Neural cell (in vitro differentiated cells): ENCODE measurements at regions not wholly inside any gene's neighbourhood (a gene's known extent, or its start where the extent isn't known, plus 50 kb on each side); places are given as distances from the start of the nearest gene placed in this dataset.

ENCODE experiments used
- H2AFZ ChIP-seq: fragments of 200-600, 300-800 bp; sonication (generic), shearing (Covaris generic); 2 replicates; pipeline ENCODE4 v1.6.0; 2014; ENCODE audit warnings: low read depth, mild to moderate bottlenecking, antibody characterized with exemption, low read length, moderate library complexity
- H3F3A ChIP-seq: fragments of 200-600 bp; shearing (Covaris generic); 2 replicates; pipeline ENCODE4 v1.6.1; 2016; ENCODE audit warnings: mild to moderate bottlenecking, moderate library complexity, mixed read lengths, antibody characterized with exemption, low read length; ENCODE audit not compliant: insufficient read depth, poor library complexity, severe bottlenecking
- H3K27ac ChIP-seq: fragments of 200-600, 300-800 bp; sonication (generic), shearing (Covaris generic); 2 replicates; pipeline ENCODE4 v1.5.1; 2014; ENCODE audit warnings: mild to moderate bottlenecking, low read length, moderate library complexity
- H3K27me3 ChIP-seq: fragments of 300-800, 200-600 bp; sonication (generic), shearing (Covaris generic); 2 replicates; pipeline ENCODE4 v1.6.0; 2014; ENCODE audit warnings: mild to moderate bottlenecking, low read depth, low read length, moderate library complexity; ENCODE audit not compliant: insufficient read depth
- H3K36me3 ChIP-seq: fragments of 300-800, 200-600 bp; sonication (generic), shearing (Covaris generic); 2 replicates; pipeline ENCODE4 v1.5.1; 2014; ENCODE audit warnings: mild to moderate bottlenecking, antibody characterized with exemption, low read length, moderate library complexity; ENCODE audit not compliant: insufficient read depth
- H3K4me2 ChIP-seq: fragments of 300-800, 200-600 bp; sonication (generic), shearing (Covaris generic); 2 replicates; pipeline ENCODE4 v1.6.0; 2014; ENCODE audit warnings: mild to moderate bottlenecking, low read length
- H3K4me3 ChIP-seq: fragments of 300-800, 200-600 bp; sonication (generic), shearing (Covaris generic); 2 replicates; pipeline ENCODE4 v1.5.1; 2014; ENCODE audit warnings: mild to moderate bottlenecking, low read length, moderate library complexity
- H3K79me2 ChIP-seq: fragments of 200-600 bp; shearing (Covaris generic); replicated peaks from 2 replicates; pipeline ENCODE4 v1.6.0; 2014; ENCODE audit warnings: mild to moderate bottlenecking, low read length, moderate library complexity; ENCODE audit not compliant: insufficient read depth
- H3K9ac ChIP-seq: fragments of 300-800, 200-600 bp; sonication (generic), shearing (Covaris generic); 2 replicates; pipeline ENCODE4 v1.6.1; 2016; ENCODE audit warnings: mild to moderate bottlenecking, low read length, mixed read lengths
- H3K9me2 ChIP-seq: fragments of 200-600 bp; shearing (Covaris generic); 2 replicates; pipeline ENCODE4 v1.6.1; 2016; ENCODE audit warnings: mild to moderate bottlenecking, low read length, mixed read lengths; ENCODE audit not compliant: insufficient read depth
- H3K9me3 ChIP-seq: fragments of 200-600, 300-800 bp; sonication (generic), shearing (Covaris generic); 2 replicates; pipeline ENCODE4 v1.6.1; 2016; ENCODE audit warnings: mild to moderate bottlenecking, mixed run types, low read length, moderate library complexity, mixed read lengths
- H4K20me1 ChIP-seq: fragments of 200-600 bp; shearing (Covaris generic); 2 replicates; pipeline ENCODE4 v1.6.1; 2016; ENCODE audit warnings: mild to moderate bottlenecking, mixed run types; ENCODE audit not compliant: insufficient read depth
- EP300 ChIP-seq: fragments of 450-650 bp; conservative IDR thresholded peaks from 2 replicates; pipeline ENCODE4 v1.6.1; 2014; ENCODE audit warnings: antibody characterized with exemption, mild to moderate bottlenecking, moderate library complexity; ENCODE audit not compliant: poor library complexity, severe bottlenecking
- EZH2 ChIP-seq: fragments of 200-600, 300-800 bp; shearing (Covaris generic), sonication (generic); IDR thresholded peaks from 2 replicates; pipeline ENCODE4 v1.6.1; 2014; ENCODE audit warnings: antibody characterized with exemption, low read length, borderline replicate concordance, mild to moderate bottlenecking; ENCODE audit not compliant: insufficient read depth, poor library complexity, severe bottlenecking
- MXI1 ChIP-seq: fragments of 450-650 bp; conservative IDR thresholded peaks from 2 replicates; pipeline ENCODE4 v1.6.1; 2014; ENCODE audit warnings: antibody characterized with exemption, mild to moderate bottlenecking; ENCODE audit not compliant: poor library complexity, severe bottlenecking
- POLR2AphosphoS5 ChIP-seq: IDR thresholded peaks from 2 replicates; pipeline ENCODE4 v1.6.1; 2012
- RAD21 ChIP-seq: fragments of 450-650 bp; conservative IDR thresholded peaks from 2 replicates; pipeline ENCODE4 v1.6.1; 2014; ENCODE audit warnings: antibody characterized with exemption, mild to moderate bottlenecking, moderate library complexity
- SMC3 ChIP-seq: fragments of 450-650 bp; conservative IDR thresholded peaks from 2 replicates; pipeline ENCODE4 v1.6.1; 2014; ENCODE audit warnings: antibody characterized with exemption, mild to moderate bottlenecking, moderate library complexity; ENCODE audit not compliant: poor library complexity
- TAF1 ChIP-seq: IDR thresholded peaks from 2 replicates; pipeline ENCODE4 v1.6.1; 2012; ENCODE audit warnings: low read depth
- TF ChIP-seq, protein P1 (sequence below): fragments of 450-650 bp; IDR thresholded peaks from 2 replicates; pipeline ENCODE4 v1.5.1; 2014; ENCODE audit warnings: antibody characterized with exemption, mild to moderate bottlenecking, moderate library complexity; ENCODE audit not compliant: poor library complexity, severe bottlenecking
- TF ChIP-seq, protein P2 (sequence below): IDR thresholded peaks from 2 replicates; pipeline ENCODE4 v1.6.1; 2012; ENCODE audit warnings: borderline replicate concordance

- Histone ChIP-seq H3K27ac (no peak overlapping the region), H3K9ac (no peak overlapping the region), H3K4me3 (no peak overlapping the region), H3K9me2 (no peaks in the 10 kb centered on the region), H3K4me2 (no peak overlapping the region), H3K36me3 (no peaks in the 10 kb centered on the region), H3F3A (no peaks in the 10 kb centered on the region), H3K27me3 (no peaks in the 10 kb centered on the region), H3K9me3 (no peaks in the 10 kb centered on the region), H3K79me2 (no peaks in the 10 kb centered on the region), H2AFZ (no peak overlapping the region), H4K20me1 (no peaks in the 10 kb centered on the region)
- TF ChIP-seq EP300 (no peak), SMC3 (no peak), RAD21 (no peak), TAF1 (no peak), POLR2AphosphoS5 (no peak), MXI1 (no peak), EZH2 (no peak)
- TF ChIP-seq, protein P1, sequence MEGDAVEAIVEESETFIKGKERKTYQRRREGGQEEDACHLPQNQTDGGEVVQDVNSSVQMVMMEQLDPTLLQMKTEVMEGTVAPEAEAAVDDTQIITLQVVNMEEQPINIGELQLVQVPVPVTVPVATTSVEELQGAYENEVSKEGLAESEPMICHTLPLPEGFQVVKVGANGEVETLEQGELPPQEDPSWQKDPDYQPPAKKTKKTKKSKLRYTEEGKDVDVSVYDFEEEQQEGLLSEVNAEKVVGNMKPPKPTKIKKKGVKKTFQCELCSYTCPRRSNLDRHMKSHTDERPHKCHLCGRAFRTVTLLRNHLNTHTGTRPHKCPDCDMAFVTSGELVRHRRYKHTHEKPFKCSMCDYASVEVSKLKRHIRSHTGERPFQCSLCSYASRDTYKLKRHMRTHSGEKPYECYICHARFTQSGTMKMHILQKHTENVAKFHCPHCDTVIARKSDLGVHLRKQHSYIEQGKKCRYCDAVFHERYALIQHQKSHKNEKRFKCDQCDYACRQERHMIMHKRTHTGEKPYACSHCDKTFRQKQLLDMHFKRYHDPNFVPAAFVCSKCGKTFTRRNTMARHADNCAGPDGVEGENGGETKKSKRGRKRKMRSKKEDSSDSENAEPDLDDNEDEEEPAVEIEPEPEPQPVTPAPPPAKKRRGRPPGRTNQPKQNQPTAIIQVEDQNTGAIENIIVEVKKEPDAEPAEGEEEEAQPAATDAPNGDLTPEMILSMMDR, result no peak
- TF ChIP-seq, protein P2, sequence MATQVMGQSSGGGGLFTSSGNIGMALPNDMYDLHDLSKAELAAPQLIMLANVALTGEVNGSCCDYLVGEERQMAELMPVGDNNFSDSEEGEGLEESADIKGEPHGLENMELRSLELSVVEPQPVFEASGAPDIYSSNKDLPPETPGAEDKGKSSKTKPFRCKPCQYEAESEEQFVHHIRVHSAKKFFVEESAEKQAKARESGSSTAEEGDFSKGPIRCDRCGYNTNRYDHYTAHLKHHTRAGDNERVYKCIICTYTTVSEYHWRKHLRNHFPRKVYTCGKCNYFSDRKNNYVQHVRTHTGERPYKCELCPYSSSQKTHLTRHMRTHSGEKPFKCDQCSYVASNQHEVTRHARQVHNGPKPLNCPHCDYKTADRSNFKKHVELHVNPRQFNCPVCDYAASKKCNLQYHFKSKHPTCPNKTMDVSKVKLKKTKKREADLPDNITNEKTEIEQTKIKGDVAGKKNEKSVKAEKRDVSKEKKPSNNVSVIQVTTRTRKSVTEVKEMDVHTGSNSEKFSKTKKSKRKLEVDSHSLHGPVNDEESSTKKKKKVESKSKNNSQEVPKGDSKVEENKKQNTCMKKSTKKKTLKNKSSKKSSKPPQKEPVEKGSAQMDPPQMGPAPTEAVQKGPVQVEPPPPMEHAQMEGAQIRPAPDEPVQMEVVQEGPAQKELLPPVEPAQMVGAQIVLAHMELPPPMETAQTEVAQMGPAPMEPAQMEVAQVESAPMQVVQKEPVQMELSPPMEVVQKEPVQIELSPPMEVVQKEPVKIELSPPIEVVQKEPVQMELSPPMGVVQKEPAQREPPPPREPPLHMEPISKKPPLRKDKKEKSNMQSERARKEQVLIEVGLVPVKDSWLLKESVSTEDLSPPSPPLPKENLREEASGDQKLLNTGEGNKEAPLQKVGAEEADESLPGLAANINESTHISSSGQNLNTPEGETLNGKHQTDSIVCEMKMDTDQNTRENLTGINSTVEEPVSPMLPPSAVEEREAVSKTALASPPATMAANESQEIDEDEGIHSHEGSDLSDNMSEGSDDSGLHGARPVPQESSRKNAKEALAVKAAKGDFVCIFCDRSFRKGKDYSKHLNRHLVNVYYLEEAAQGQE, result no peak
Observed at GRCh38 chr1:190540366-190540765, 62.7 kb upstream of the BRINP3 start.

DNA sequence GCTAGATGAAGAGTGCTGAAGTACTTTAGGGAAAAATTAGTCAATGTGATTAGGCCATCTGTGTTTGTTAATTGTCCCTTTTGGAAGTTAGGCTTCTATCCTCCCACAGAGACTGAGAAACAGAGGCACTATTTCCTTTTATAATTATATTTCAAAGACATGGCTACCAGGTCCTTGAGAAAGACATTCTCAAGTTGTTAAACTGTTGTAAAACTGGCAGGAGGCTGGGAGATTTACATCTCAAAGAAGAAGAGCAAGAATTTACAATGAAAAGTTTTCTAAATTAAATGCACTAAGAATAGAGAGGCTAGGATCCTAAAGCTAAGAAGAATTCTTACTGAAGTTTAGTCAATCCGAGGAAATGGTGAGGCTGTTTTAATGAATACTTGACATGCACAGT lies 74.0 kb upstream of the BRINP3 start:
- H3K27me3 ChIP-seq, result no peaks in the 10 kb centered on the region
- no peak overlapping the region for H2AFZ ChIP-seq
- H4K20me1 ChIP-seq, result no peaks in the 10 kb centered on the region
- H3K4me3 ChIP-seq, result no peak overlapping the region
- H3K36me3 ChIP-seq, result no peaks in the 10 kb centered on the region
- no peaks in the 10 kb centered on the region for H3K79me2 ChIP-seq
- H3K9me2 ChIP-seq, result no peaks in the 10 kb centered on the region
- TF ChIP-seq SMC3 (no peak), EP300 (no peak), POLR2AphosphoS5 (no peak)
- no peak overlapping the region for H3K9ac ChIP-seq
- H3K4me2 ChIP-seq, result no peak overlapping the region
- H3K9me3 ChIP-seq, result no peaks in the 10 kb centered on the region
- H3F3A ChIP-seq, result no peaks in the 10 kb centered on the region
- no peak overlapping the region for H3K27ac ChIP-seq

DNA sequence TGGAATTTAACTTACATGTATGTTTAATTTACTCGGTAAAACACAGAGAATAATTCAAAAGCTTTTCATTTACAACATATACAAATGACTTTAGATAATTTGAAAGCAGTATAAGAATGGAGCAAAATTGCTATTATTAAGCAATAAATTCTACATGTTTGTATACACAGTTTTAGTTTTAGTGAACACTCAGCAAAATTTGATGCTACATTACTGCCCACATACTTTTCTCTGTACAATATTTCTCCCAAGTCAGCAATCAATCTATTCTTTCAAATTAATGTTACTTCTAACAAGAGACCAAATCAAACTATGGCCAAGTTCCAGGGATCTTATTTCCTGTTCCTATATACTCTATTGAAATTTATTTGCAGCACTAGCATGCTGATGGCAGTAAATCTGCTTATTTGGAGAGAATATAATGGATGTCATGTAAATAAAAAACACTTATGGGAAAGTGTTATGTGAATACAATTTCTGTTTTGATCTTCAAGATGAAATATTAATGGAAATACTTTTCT lies 82.6 kb upstream of the BRINP3 start:
- H3K4me3 ChIP-seq, result no peak overlapping the region

More for the DNA sequence above, 82.6 kb upstream of the BRINP3 start:
- no peaks in the 10 kb centered on the region for H3K27me3 ChIP-seq
- TF ChIP-seq TAF1, result no peak
- TF ChIP-seq RAD21, result no peak
- TF ChIP-seq, protein P1, result no peak
- no peak for TF ChIP-seq MXI1
- TF ChIP-seq, protein P2, result no peak
- TF ChIP-seq EZH2, result no peak
- TF ChIP-seq POLR2AphosphoS5, result no peak
- TF ChIP-seq EP300, result no peak
- no peaks in the 10 kb centered on the region for H3K79me2 ChIP-seq
- H3K9ac ChIP-seq, result no peak overlapping the region
- no peaks in the 10 kb centered on the region for H4K20me1 ChIP-seq
- no peak overlapping the region for H2AFZ ChIP-seq
- H3K9me2 ChIP-seq, result no peaks in the 10 kb centered on the region
- H3K4me2 ChIP-seq, result no peak overlapping the region
- H3F3A ChIP-seq, result no peaks in the 10 kb centered on the region
- no peaks in the 10 kb centered on the region for H3K9me3 ChIP-seq
- H3K27ac ChIP-seq, result no peak overlapping the region
- no peaks in the 10 kb centered on the region for H3K36me3 ChIP-seq
